HepG2 (cell line): ENCODE measurements at regions not wholly inside any gene's neighbourhood (a gene's known extent, or its start where the extent isn't known, plus 50 kb on each side); places are given as distances from the start of the nearest gene placed in this dataset.

Experiments used
- ATAC-seq: fragments of 200-7000 bp; cut with Tn5 transposase; 3 replicates; pipeline ENCODE4 v1.9.1; 2020; ENCODE audit warnings: mild to moderate bottlenecking, moderate library complexity
- BruUV-seq: library from RNA; stranded (reverse); fragments of 400-500 nt; replicated peaks from 2 replicates; lab custom pipeline; 2021; lab: Mats Ljungman, UMichigan
- CTCF ChIA-PET: fragments of 300-600 bp; formaldehyde crosslinking; extraction: SDS; loops from one replicate; lab custom pipeline; 2021; ENCODE audit warnings: low total read pairs, inconsistent platforms, low intra/inter-chr PET ratio; lab: Yijun Ruan, JAX
- POLR2A ChIA-PET: fragments of 350-600 bp; sonication (Branson Sonifier 250); formaldehyde crosslinking; loops from one replicate; lab custom pipeline; 2020; ENCODE audit warnings: antibody characterized with exemption, inconsistent platforms; lab: Yijun Ruan, JAX
- DNase-seq: peaks from one replicate; pipeline ENCODE4 v3.0.0-alpha.2; 2015; ENCODE audit warnings: low spot score
- FAIRE-seq: peaks from 3 replicates; lab custom pipeline; 2011; peaks lifted over from hg19 to GRCh38; lab: Jason Lieb, UNC
- H2AFZ ChIP-seq: one replicate; pipeline ENCODE4 v1.6.1; 2011; ENCODE audit warnings: low read length, inconsistent platforms
- H3K27ac ChIP-seq: fragments of 300-600 bp; 3 replicates; pipeline ENCODE4 v1.8.0; 2011; ENCODE audit warnings: mixed run types, mild to moderate bottlenecking, mixed read lengths, low read length, inconsistent platforms; ENCODE audit not compliant: insufficient read depth; ENCODE audit errors: extremely low read length
- H3K27me3 ChIP-seq, 2 experiments: fragments of 200-600 bp in 1 of 2; 2 replicates in 1 of 2; 3 replicates in 1 of 2; pipeline versions ENCODE4 v1.6.0 to v1.8.0; 2011; ENCODE audit warnings: low read length in 2 of 2, mild to moderate bottlenecking in 2 of 2, moderate library complexity in 2 of 2, inconsistent platforms in 1 of 2; ENCODE audit not compliant: insufficient read depth in 2 of 2, control insufficient read depth in 1 of 2
- H3K36me3 ChIP-seq, 2 experiments: fragments of 200-600 bp in 1 of 2; replicated peaks in 1 of 2; 2 replicates in 1 of 2; 3 replicates in 1 of 2; pipeline versions ENCODE4 v1.5.1 to v1.8.0; 2011; ENCODE audit warnings: low read length in 2 of 2, inconsistent platforms in 1 of 2; ENCODE audit not compliant: insufficient read depth in 2 of 2, control insufficient read depth in 1 of 2
- H3K4me1 ChIP-seq: 2 replicates; pipeline ENCODE4 v1.5.1; 2012; ENCODE audit warnings: low read length, inconsistent platforms; ENCODE audit not compliant: insufficient read depth
- H3K4me2 ChIP-seq: 2 replicates; pipeline ENCODE4 v1.6.0; 2011; ENCODE audit warnings: low read depth, low read length, inconsistent platforms
- H3K4me3 ChIP-seq, 3 experiments: fragments of 200-600 bp in 1 of 3; sonication (generic), shearing (Covaris generic) in 1 of 3; replicated peaks in 1 of 3; 2 replicates each; pipeline ENCODE4 v1.5.1; 2011 to 2016; ENCODE audit warnings: low read length in 3 of 3, inconsistent platforms in 2 of 3, low read depth in 2 of 3, mild to moderate bottlenecking in 2 of 3, control low read depth in 1 of 3, mixed read lengths in 1 of 3; ENCODE audit not compliant: insufficient read depth in 1 of 3
- H3K79me2 ChIP-seq: one replicate; pipeline ENCODE4 v1.6.1; 2011; ENCODE audit warnings: low read length, inconsistent platforms; ENCODE audit not compliant: insufficient read depth
- H3K9ac ChIP-seq: 2 replicates; pipeline ENCODE4 v1.6.0; 2011; ENCODE audit warnings: mild to moderate bottlenecking, low read depth, low read length, inconsistent platforms; ENCODE audit not compliant: insufficient read depth
- H3K9me3 ChIP-seq: 2 replicates; pipeline ENCODE4 v1.5.1; 2012; ENCODE audit warnings: mild to moderate bottlenecking, low read length
- H4K20me1 ChIP-seq: 2 replicates; pipeline ENCODE4 v1.6.0; 2011; ENCODE audit warnings: inconsistent platforms, mild to moderate bottlenecking, low read length, moderate library complexity; ENCODE audit not compliant: insufficient read depth
- EZH2 ChIP-seq: conservative IDR thresholded peaks from 2 replicates; pipeline ENCODE4 v1.6.1; 2012; ENCODE audit warnings: mild to moderate bottlenecking, low read depth, low read length, moderate library complexity
- GFI1 ChIP-seq: sonication (generic); formaldehyde crosslinking; IDR thresholded peaks from 2 replicates; pipeline ENCODE4 v1.5.0; 2020; ENCODE audit warnings: missing genetic modification reagents, mild to moderate bottlenecking, borderline replicate concordance
- GTF3A ChIP-seq: sonication (generic); formaldehyde crosslinking; conservative IDR thresholded peaks from 2 replicates; pipeline ENCODE4 v1.4.0; 2020; ENCODE audit warnings: mild to moderate bottlenecking, missing genetic modification reagents
- HCFC1 ChIP-seq: fragments of 150-350 bp; IDR thresholded peaks from 2 replicates; pipeline ENCODE4 v1.6.1; 2014; ENCODE audit warnings: low read depth, low read length
- KDM2A ChIP-seq: sonication (generic); formaldehyde crosslinking; IDR thresholded peaks from 2 replicates; pipeline ENCODE4 v1.4.0; 2020; ENCODE audit warnings: low read depth, missing genetic modification reagents, borderline replicate concordance
- NFKB2 ChIP-seq: sonication (generic); formaldehyde crosslinking; IDR thresholded peaks from 2 replicates; pipeline ENCODE4 v1.4.0; 2020; ENCODE audit warnings: missing genetic modification reagents, borderline replicate concordance
- NFKBIZ ChIP-seq: IDR thresholded peaks from 2 replicates; pipeline ENCODE4 v1.6.1; 2018; ENCODE audit warnings: missing genetic modification reagents, missing compliant biosample characterization
- REPIN1 ChIP-seq: sonication (generic); formaldehyde crosslinking; IDR thresholded peaks from 2 replicates; pipeline ENCODE4 v1.8.0; 2022; ENCODE audit warnings: missing genetic modification reagents, low read depth, mild to moderate bottlenecking, borderline replicate concordance
- TIGD3 ChIP-seq: sonication (generic); formaldehyde crosslinking; IDR thresholded peaks from 2 replicates; pipeline ENCODE4 v1.5.1; 2020; ENCODE audit warnings: mild to moderate bottlenecking, missing genetic modification reagents, borderline replicate concordance
- ZNF101 ChIP-seq: sonication (generic); formaldehyde crosslinking; IDR thresholded peaks from 2 replicates; pipeline ENCODE4 v1.4.0; 2020; ENCODE audit warnings: mild to moderate bottlenecking, low read depth, missing genetic modification reagents, borderline replicate concordance
- WGBS: methylation state at CpG from one replicate; pipeline ENCODE4 v1.1.6; 2017; ENCODE audit warnings: low lambda C conversion rate; 5-methylcytosine and 5-hydroxymethylcytosine counted together
- in situ Hi-C: cut with HindIII; loops from 2 replicates; pipeline ENCODE4 v1.10.0; 2017; ENCODE audit warnings: low pct_unique_long_range_greater_than_20kb; ENCODE audit not compliant: extremely low pct_ligation_motif_present
- intact Hi-C: fragments of 100-400 bp; cut with micrococcal nuclease; formaldehyde crosslinking; loops from one replicate; pipeline ENCODE4 v1.10.0; 2022; ENCODE audit not compliant: unreplicated experiment
- TF ChIP-seq, protein P1 (sequence below): IDR thresholded peaks from 2 replicates; pipeline ENCODE4 v1.6.1; 2016; ENCODE audit warnings: low read depth
- TF ChIP-seq, protein P2 (sequence below): fragments of 450-650 bp; IDR thresholded peaks from 2 replicates; pipeline ENCODE4 v1.6.1; 2017

GRCh38 chr21:16406355-16406754, 676.6 kb downstream of the USP25 start:
- WGBS: 0% methylated on average over 2 of the region's 2 CpGs
- H3K4me1 ChIP-seq: no peaks in the 10 kb centered on the region
- H3K9me3 ChIP-seq: no peaks in the 10 kb centered on the region
- no peak overlapping the region for H2AFZ ChIP-seq
- BruUV-seq: no TSS peak
- intact Hi-C loops (no loop called here), in situ Hi-C loops (no loop called here)
- ATAC-seq: no peak
- no peak overlapping the region for H3K4me3 ChIP-seq
- CTCF ChIA-PET: no interaction called here
- no peak overlapping the region for H3K27ac ChIP-seq
- DNase-seq: no peak
- FAIRE-seq: no peak
- no peaks in the 10 kb centered on the region for H3K36me3 ChIP-seq
- H3K79me2 ChIP-seq: no peaks in the 10 kb centered on the region
- TF ChIP-seq, protein P1, sequence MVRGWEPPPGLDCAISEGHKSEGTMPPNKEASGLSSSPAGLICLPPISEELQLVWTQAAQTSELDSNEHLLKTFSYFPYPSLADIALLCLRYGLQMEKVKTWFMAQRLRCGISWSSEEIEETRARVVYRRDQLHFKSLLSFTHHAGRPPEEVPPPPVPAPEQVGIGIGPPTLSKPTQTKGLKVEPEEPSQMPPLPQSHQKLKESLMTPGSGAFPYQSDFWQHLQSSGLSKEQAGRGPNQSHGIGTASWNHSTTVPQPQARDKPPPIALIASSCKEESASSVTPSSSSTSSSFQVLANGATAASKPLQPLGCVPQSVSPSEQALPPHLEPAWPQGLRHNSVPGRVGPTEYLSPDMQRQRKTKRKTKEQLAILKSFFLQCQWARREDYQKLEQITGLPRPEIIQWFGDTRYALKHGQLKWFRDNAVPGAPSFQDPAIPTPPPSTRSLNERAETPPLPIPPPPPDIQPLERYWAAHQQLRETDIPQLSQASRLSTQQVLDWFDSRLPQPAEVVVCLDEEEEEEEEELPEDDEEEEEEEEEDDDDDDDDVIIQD: no peak
- no peak for TF ChIP-seq NFKB2 (CRISPR knock-in tag)
- TF ChIP-seq TIGD3: no peak
- TF ChIP-seq KDM2A (CRISPR knock-in tag): no peak
- TF ChIP-seq GFI1 (CRISPR knock-in tag): no peak
- TF ChIP-seq, protein P2, sequence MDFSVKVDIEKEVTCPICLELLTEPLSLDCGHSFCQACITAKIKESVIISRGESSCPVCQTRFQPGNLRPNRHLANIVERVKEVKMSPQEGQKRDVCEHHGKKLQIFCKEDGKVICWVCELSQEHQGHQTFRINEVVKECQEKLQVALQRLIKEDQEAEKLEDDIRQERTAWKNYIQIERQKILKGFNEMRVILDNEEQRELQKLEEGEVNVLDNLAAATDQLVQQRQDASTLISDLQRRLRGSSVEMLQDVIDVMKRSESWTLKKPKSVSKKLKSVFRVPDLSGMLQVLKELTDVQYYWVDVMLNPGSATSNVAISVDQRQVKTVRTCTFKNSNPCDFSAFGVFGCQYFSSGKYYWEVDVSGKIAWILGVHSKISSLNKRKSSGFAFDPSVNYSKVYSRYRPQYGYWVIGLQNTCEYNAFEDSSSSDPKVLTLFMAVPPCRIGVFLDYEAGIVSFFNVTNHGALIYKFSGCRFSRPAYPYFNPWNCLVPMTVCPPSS: no peak
- no peak for TF ChIP-seq GTF3A (CRISPR knock-in tag)
- TF ChIP-seq HCFC1: no peak
- no peak for TF ChIP-seq EZH2
- TF ChIP-seq NFKBIZ (CRISPR knock-in tag): no peak
- no peak for TF ChIP-seq REPIN1 (CRISPR knock-in tag)
- TF ChIP-seq ZNF101: no peak
- POLR2A ChIA-PET: no interaction called here
- no peak overlapping the region for H3K4me2 ChIP-seq
- no peaks in the 10 kb centered on the region for H4K20me1 ChIP-seq
- no peaks in the 10 kb centered on the region for H3K27me3 ChIP-seq
- no peak overlapping the region for H3K9ac ChIP-seq
